Osteoblast (primary cell): ENCODE measurements at regions not wholly inside any gene's neighbourhood (a gene's known extent, or its start where the extent isn't known, plus 50 kb on each side); places are given as distances from the start of the nearest gene placed in this dataset.
A peak's percentile ranks its signal among the peaks of the same experiment; 100 is the strongest.

Source experiments
- DNase-seq: peaks from one replicate; pipeline ENCODE4 v3.0.0; 2011; ENCODE audit warnings: low spot score, mixed read lengths; ENCODE audit not compliant: insufficient read length; ENCODE audit errors: missing footprints
- H2AFZ ChIP-seq: 2 replicates; pipeline ENCODE4 v1.6.0; 2011; ENCODE audit warnings: mild to moderate bottlenecking, low read length
- H3K27ac ChIP-seq: 2 replicates; pipeline ENCODE4 v1.5.1; 2011; ENCODE audit warnings: mild to moderate bottlenecking, low read depth, low read length, moderate library complexity
- H3K27me3 ChIP-seq: 2 replicates; pipeline ENCODE4 v1.6.0; 2012; ENCODE audit warnings: mild to moderate bottlenecking, control low read depth, inconsistent platforms, low read length, moderate library complexity; ENCODE audit not compliant: insufficient read depth
- H3K36me3 ChIP-seq: 2 replicates; pipeline ENCODE4 v1.5.1; 2011; ENCODE audit warnings: mild to moderate bottlenecking, low read length, control low read depth, moderate library complexity; ENCODE audit not compliant: insufficient read depth
- H3K4me1 ChIP-seq: 2 replicates; pipeline ENCODE4 v1.5.1; 2011; ENCODE audit warnings: mild to moderate bottlenecking, low read length, control low read depth, moderate library complexity; ENCODE audit not compliant: insufficient read depth
- H3K4me2 ChIP-seq: 2 replicates; pipeline ENCODE4 v1.6.0; 2011; ENCODE audit warnings: mild to moderate bottlenecking, low read length; ENCODE audit not compliant: insufficient read depth
- H3K4me3 ChIP-seq: fragments of 200-600 bp; sonication (generic); 3 replicates; pipeline ENCODE4 v1.5.1; 2012; ENCODE audit warnings: mild to moderate bottlenecking, low read length, inconsistent platforms; ENCODE audit not compliant: insufficient read depth
- H3K79me2 ChIP-seq: 2 replicates; pipeline ENCODE4 v1.6.0; 2012; ENCODE audit warnings: mild to moderate bottlenecking, low read length, control low read depth, inconsistent platforms; ENCODE audit not compliant: insufficient read depth
- H3K9me3 ChIP-seq: 2 replicates; pipeline ENCODE4 v1.5.1; 2011; ENCODE audit warnings: low read depth, low read length, control low read depth
- H4K20me1 ChIP-seq: 2 replicates; pipeline ENCODE4 v1.6.0; 2012; ENCODE audit warnings: mild to moderate bottlenecking, low read length, control low read depth; ENCODE audit not compliant: insufficient read depth
- TF ChIP-seq, protein P1 (sequence below): IDR thresholded peaks from 2 replicates; pipeline ENCODE4 v1.5.1; 2011; ENCODE audit warnings: mild to moderate bottlenecking, low read depth, low read length, moderate library complexity; ENCODE audit errors: extremely low read depth

DNA sequence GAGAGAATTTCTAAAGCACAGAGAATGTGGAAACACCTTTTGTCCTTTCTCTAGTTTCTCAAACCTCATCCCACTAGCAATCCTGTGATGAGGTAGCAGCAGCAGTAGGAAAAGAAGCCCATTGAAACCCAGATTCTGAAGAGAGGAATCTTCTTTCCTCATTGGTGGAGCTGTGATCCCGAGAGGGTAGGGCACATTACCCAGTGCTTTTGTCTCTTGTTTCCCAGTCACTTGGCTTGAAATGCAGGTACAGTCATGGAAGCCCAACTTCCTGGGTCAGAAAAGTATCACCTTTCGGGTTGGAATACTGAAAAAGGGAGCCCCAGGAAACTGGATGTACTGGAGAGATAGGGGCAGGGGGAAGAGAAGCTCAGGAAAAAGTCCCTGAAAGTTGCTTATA lies 417.4 kb downstream of the TBC1D32 start:
- H3K36me3 ChIP-seq = no peaks in the 10 kb centered on the region
- no peak overlapping the region for H3K27ac ChIP-seq
- DNase-seq = no peak
- H3K4me1 ChIP-seq = no peaks in the 10 kb centered on the region
- no peak overlapping the region for H3K4me3 ChIP-seq
- H4K20me1 ChIP-seq = no peaks in the 10 kb centered on the region
- H3K9me3 ChIP-seq = peaks cover 4% of the 10 kb centered on the region
- no peaks in the 10 kb centered on the region for H3K27me3 ChIP-seq
- H3K4me2 ChIP-seq = no peak overlapping the region
- H3K79me2 ChIP-seq = no peaks in the 10 kb centered on the region
- TF ChIP-seq, protein P1, sequence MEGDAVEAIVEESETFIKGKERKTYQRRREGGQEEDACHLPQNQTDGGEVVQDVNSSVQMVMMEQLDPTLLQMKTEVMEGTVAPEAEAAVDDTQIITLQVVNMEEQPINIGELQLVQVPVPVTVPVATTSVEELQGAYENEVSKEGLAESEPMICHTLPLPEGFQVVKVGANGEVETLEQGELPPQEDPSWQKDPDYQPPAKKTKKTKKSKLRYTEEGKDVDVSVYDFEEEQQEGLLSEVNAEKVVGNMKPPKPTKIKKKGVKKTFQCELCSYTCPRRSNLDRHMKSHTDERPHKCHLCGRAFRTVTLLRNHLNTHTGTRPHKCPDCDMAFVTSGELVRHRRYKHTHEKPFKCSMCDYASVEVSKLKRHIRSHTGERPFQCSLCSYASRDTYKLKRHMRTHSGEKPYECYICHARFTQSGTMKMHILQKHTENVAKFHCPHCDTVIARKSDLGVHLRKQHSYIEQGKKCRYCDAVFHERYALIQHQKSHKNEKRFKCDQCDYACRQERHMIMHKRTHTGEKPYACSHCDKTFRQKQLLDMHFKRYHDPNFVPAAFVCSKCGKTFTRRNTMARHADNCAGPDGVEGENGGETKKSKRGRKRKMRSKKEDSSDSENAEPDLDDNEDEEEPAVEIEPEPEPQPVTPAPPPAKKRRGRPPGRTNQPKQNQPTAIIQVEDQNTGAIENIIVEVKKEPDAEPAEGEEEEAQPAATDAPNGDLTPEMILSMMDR = no peak
- H2AFZ ChIP-seq = no peak overlapping the region

DNA sequence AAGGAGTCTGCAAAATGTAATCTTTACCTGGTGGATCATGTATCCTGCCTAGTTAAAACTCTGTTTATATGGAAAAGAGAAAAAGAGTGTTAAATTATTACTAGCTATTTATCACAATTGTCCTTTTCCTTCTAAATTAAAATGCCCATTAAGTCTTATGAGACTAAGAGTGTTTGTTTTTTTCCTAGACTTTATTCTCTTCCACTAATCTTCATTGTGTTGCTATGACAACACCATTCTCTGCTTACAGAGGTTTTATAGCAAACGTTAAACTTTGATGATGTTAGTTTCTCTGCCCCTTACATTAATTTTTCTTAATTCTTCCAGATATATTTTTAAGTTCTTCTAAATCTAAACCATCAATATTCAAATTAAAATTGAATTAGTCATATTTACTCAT lies 420.8 kb downstream of the TBC1D32 start:
- no peaks in the 10 kb centered on the region for H3K4me1 ChIP-seq
- DNase-seq = no peak
- no peaks in the 10 kb centered on the region for H3K79me2 ChIP-seq
- H2AFZ ChIP-seq = no peak overlapping the region
- H3K4me2 ChIP-seq = no peak overlapping the region
- H3K27ac ChIP-seq = no peak overlapping the region
- H3K36me3 ChIP-seq = no peaks in the 10 kb centered on the region
- no peaks in the 10 kb centered on the region for H4K20me1 ChIP-seq
- TF ChIP-seq, protein P1 = no peak
- H3K9me3 ChIP-seq = peaks cover 4% of the 10 kb centered on the region
- H3K4me3 ChIP-seq = no peak overlapping the region
- no peaks in the 10 kb centered on the region for H3K27me3 ChIP-seq

DNA sequence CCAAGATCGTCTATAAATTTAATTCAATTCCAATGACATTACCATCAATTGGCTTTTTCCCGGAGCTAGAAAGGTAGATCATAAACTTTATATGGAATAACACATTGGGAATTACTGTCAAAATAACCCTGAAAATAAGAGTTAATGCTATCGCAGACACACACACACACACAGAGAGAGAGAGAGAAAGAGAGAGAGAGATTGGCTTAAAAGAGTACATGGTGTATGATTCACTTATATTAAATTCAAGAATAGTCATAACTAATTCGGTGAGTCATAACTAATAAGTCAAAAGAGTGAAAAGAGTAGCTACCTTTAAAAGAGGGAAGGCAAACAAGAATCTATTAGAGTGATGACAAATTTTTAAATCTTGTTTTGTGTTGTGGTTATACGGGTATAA lies 425.5 kb downstream of the TBC1D32 start:
- H3K79me2 ChIP-seq = no peaks in the 10 kb centered on the region
- no peaks in the 10 kb centered on the region for H3K36me3 ChIP-seq
- no peak overlapping the region for H3K27ac ChIP-seq
- no peak overlapping the region for H3K4me3 ChIP-seq
- no peaks in the 10 kb centered on the region for H4K20me1 ChIP-seq
- H3K27me3 ChIP-seq = no peaks in the 10 kb centered on the region
- H3K4me1 ChIP-seq = no peaks in the 10 kb centered on the region
- TF ChIP-seq, protein P1 = no peak
- no peak overlapping the region for H3K4me2 ChIP-seq
- no peaks in the 10 kb centered on the region for H3K9me3 ChIP-seq
- no peak overlapping the region for H2AFZ ChIP-seq
- no peak for DNase-seq

DNA sequence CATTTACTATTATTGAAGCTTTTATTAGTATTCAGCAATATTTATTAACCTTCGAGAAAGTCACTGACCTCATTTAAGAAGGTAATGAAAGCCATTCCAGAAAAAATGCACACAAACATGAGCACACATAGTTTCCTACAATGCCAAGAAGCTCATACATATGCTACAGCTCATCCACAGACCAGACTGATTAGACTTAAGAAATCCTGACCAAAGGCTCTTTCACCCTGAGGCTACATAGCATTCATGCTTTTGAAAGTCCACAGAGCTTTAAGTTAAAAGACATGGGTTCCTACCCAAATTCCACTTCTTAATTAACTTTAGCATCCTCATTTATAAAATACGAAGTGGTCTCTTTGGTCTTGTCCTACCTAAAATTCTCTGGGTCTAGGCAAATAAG lies 430.4 kb downstream of the TBC1D32 start:
- no peaks in the 10 kb centered on the region for H3K27me3 ChIP-seq
- TF ChIP-seq, protein P1 = no peak
- H3K36me3 ChIP-seq = no peaks in the 10 kb centered on the region
- H3K4me1 ChIP-seq = no peaks in the 10 kb centered on the region
- H4K20me1 ChIP-seq = no peaks in the 10 kb centered on the region
- no peak overlapping the region for H3K4me3 ChIP-seq
- H3K79me2 ChIP-seq = no peaks in the 10 kb centered on the region
- H3K4me2 ChIP-seq = no peak overlapping the region
- DNase-seq = peak; percentile 9
- no peak overlapping the region for H3K27ac ChIP-seq
- H2AFZ ChIP-seq = no peak overlapping the region
- no peaks in the 10 kb centered on the region for H3K9me3 ChIP-seq
